Right ventricle myocardium superior (tissue), 1 donor: ENCODE measurements at regions not wholly inside any gene's neighbourhood (a gene's known extent, or its start where the extent isn't known, plus 50 kb on each side); places are given as distances from the start of the nearest gene placed in this dataset.
A peak's percentile ranks its signal among the peaks of the same experiment; 100 is the strongest.

ENCODE experiments used
- ATAC-seq: fragments of 200-7000 bp; cut with Tn5 transposase; one replicate; pipeline ENCODE4 v1.9.1; 2020; ENCODE audit warnings: mild to moderate bottlenecking; ENCODE audit not compliant: poor library complexity
- DNase-seq: peaks from one replicate; pipeline ENCODE4 v3.0.0-alpha.2; 2020
- intact Hi-C: fragments of 100-400 bp; cut with DNase I; formaldehyde crosslinking; loops from one replicate; pipeline ENCODE4 v1.11.2; 2022
- donor health status: DM: no; HTN: yes; CAD: no; lungs with severe emphysema.

DNA sequence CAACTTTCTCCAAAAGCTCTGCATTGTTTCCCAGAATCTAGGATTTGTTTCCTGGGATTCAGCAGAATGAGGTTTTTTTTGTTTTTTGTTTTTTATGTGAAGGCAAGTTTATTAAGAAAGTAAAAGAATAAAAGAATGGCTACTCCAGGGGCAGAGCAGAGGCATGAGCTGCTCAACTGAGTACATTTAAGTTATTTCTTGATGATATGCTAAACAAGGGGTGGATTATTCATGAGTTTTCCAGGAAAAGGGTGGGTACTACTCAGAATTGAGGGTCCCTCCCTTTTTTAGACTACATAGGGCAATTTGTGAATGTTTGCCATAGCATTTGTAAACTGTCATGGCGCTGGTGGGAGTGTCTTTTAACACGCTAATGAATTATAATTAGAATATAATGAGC is 292.5 kb upstream of the SGK1 start:
- ATAC-seq (no peak), DNase-seq (no peak)
- intact Hi-C loops, result no loop called here

GRCh38 chr6:134609716-134610261 is 291.9 kb upstream of the SGK1 start:
- intact Hi-C loops, result no loop called here

GRCh38 chr6:134607411-134607810 is 289.5 kb upstream of the SGK1 start:
- intact Hi-C loops, result no loop called here
- no peak for DNase-seq
- ATAC-seq, result no peak

More at GRCh38 chr6:134609716-134610261, 291.9 kb upstream of the SGK1 start:
- DNase-seq (no peak), ATAC-seq (peak; percentile 55)

GRCh38 chr6:134605034-134605433 is 287.1 kb upstream of the SGK1 start:
- ATAC-seq, result no peak
- intact Hi-C loops, result no loop called here
- peak; percentile 38 for DNase-seq

- ATAC-seq, result no peak
- no peak for DNase-seq
- intact Hi-C loops, result no loop called here
These were observed 286.2 kb upstream of the SGK1 start for GRCh38 chr6:134604014-134604676.

GRCh38 chr6:134603561-134603960 is 285.6 kb upstream of the SGK1 start:
- intact Hi-C loops, result no loop called here
- ATAC-seq, result no peak
- no peak for DNase-seq

GRCh38 chr6:134602123-134602522 is 284.2 kb upstream of the SGK1 start:
- DNase-seq (no peak), ATAC-seq (no peak)
- intact Hi-C loops, result no loop called here

- intact Hi-C loops, result no loop called here
- ATAC-seq (no peak), DNase-seq (no peak)
These were observed 282.8 kb upstream of the SGK1 start for GRCh38 chr6:134600671-134601070.

GRCh38 chr6:134599079-134599478 is 281.2 kb upstream of the SGK1 start:
- ATAC-seq, result peak; percentile 28
- no peak for DNase-seq
- intact Hi-C loops, result no loop called here

DNA sequence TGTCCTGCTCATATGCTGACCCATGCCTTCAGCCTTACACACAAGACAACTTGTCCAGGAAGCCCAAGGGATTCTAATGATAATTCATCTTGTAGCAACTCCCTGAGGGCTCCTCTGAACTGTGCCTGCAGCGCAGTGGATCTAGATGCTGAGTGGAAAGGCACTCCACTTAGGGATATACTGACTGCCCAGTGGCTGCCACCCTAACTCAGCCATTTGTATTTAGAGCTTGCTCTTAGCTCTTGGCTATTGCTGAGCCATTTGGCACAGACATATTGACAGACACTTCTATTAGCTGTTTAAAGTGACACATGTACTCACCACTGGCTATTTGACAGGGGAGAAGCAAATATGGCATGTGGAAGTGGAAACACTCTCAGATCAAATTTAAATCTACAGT is 278.3 kb upstream of the SGK1 start:
- no peak for DNase-seq
- peak; percentile 95 for ATAC-seq
- intact Hi-C loops, result no loop called here

- intact Hi-C loops, result no loop called here
- DNase-seq (no peak), ATAC-seq (no peak)
These were observed 277.0 kb upstream of the SGK1 start for GRCh38 chr6:134594881-134595280.

GRCh38 chr6:134593887-134594286 is 276.0 kb upstream of the SGK1 start:
- DNase-seq (no peak), ATAC-seq (no peak)

DNA sequence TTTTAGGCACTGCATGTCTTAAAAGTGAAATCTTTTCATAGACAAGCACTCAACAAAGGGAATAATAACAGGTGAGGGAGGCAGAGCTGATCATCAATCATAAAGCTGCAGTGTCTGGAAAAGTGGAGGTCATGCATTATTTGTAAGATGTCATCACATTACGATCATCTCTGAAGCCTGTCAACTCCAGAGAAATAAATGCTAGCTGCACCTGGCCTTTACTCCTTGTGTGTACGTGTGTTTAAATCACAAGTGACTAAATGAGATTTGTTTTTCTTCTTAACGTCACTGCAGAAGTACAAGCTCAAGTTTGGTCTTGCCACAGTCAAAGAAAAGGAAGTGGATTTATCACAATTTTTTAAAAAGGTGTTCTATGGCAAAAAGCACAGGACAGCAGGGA is 275.5 kb upstream of the SGK1 start:
- no peak for DNase-seq
- intact Hi-C loops, result no loop called here
- ATAC-seq, result no peak

More at GRCh38 chr6:134593887-134594286, 276.0 kb upstream of the SGK1 start:
- intact Hi-C loops, result no loop called here

DNA sequence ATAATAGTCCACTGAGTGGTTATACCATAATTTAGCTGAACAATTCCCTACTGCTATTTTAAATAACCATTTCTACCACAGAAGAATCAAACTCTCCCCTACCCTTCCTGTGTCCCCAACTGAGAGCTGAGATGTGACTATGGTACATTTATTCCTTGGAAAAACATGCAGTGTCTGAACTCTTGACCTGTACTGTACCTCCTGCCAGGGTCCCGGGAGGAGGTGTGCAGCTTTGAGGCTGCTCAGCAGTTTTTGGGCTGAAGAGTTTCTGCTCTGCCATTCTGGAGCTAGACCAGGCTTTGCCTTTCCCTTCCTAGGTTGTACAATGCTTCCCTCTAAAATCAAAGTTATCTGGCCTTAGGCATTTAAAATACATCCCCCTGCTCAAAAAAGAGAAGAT is 275.1 kb upstream of the SGK1 start:
- intact Hi-C loops, result no loop called here
- ATAC-seq (no peak), DNase-seq (no peak)

- intact Hi-C loops, result no loop called here
- DNase-seq, result no peak
- no peak for ATAC-seq
These were observed 272.5 kb upstream of the SGK1 start for GRCh38 chr6:134590449-134590848.

- intact Hi-C loops, result no loop called here
- ATAC-seq (no peak), DNase-seq (no peak)
These were observed 272.1 kb upstream of the SGK1 start for GRCh38 chr6:134590004-134590403.

- intact Hi-C loops, result no loop called here
- no peak for DNase-seq
These were observed 271.6 kb upstream of the SGK1 start for GRCh38 chr6:134589512-134589911.

GRCh38 chr6:134588267-134588666 is 270.4 kb upstream of the SGK1 start:
- ATAC-seq, result no peak
- intact Hi-C loops, result no loop called here
- no peak for DNase-seq

More at GRCh38 chr6:134589512-134589911, 271.6 kb upstream of the SGK1 start:
- no peak for ATAC-seq

DNA sequence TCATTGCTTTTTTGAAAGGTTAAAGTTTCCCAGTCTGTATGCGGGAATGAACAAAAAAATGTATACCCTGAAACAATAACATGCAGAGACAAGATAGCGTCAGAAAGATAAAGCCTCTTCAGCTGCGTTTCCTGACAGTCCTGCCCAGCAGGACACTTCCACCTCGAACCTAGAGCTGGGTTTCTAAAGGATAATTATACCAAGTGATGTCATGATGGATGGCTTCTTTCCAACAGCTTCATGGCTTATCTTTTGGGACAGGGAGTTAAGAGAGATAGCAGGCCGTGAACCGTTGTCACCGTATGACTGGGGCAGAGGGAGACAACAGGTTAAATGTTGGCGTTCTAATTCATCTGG is 267.6 kb upstream of the SGK1 start:
- DNase-seq (no peak), ATAC-seq (no peak)
- intact Hi-C loops, result no loop called here

DNA sequence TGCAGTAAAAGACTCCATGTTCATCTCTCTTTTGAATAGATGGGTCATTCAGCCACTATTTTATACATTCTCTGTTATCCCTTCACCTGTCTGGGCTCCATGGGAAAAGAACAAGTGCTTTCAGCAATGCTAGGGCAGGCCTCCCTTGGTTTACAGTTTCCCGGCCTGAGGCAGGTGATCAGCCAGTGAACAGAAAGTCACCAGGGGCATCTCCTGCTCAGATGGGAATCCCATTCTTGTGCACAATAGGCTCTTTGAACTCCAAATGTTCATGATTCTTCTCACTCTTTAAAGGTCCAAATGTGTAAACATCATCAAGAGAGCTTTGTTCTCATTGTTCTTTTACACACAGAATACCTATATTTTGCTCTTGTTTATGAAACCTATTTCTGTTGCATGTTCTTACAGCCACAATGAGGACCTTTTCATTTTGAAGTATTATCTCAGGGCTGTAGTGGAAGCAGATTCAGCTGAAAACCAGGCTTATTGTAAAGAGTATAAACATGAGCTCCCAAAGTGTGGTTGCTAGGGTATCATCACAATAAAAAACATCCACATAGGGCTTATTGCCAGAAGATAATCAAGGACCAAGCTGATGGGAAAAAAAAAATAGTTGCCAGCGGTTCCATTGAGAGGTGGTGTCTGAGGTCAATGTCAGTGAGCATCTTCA is 267.1 kb upstream of the SGK1 start:
- DNase-seq (no peak), ATAC-seq (no peak)
- intact Hi-C loops, result no loop called here
